ENCODE measurements at regions not wholly inside any gene's neighbourhood (a gene's known extent, or its start where the extent isn't known, plus 50 kb on each side); places are given as distances from the start of the nearest gene placed in this dataset.

DNA sequence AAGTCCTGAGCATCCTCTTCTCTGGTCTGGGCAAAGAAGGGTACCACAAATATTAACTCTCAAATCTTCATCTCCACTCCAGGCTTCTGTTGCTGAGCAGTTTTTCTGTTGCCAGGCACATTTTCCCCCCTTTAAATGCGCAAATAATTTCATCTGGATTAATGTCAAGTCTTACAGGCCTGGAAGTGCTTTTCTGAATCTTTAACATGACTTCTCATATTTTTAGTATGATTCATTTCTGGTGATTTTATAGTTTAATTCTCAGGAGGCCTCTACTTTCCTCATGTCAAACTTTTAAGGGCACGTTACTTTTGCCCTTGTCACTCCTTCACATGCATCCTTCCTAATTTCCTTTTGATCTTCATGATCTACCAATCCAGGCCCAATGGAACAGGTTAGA, 510.2 kb downstream of the METTL15 start:
- TF ChIP-seq POLR2A (IDR thresholded peaks at IDR 0.05; ENCODE audit: low read depth, low read length) (no peak), PAX5 (IDR thresholded peaks at IDR 0.05; ENCODE audit: insufficient read depth, low read length, severe bottlenecking) (no peak), POLR2AphosphoS5 (IDR thresholded peaks at IDR 0.05; ENCODE audit: low read depth, low read length) (no peak)
